GM19468 (cell line): ENCODE measurements at regions not wholly inside any gene's neighbourhood (a gene's known extent, or its start where the extent isn't known, plus 50 kb on each side); places are given as distances from the start of the nearest gene placed in this dataset.
"Not testable (repeated sequence)": the region's sequence is repeated elsewhere in the genome, so short reads cannot be mapped to it uniquely, and the experiment has no call there.

Source experiments
- ATAC-seq: cut with Tn5 transposase; IDR thresholded peaks from one replicate; pipeline ENCODE4 v1.9.1; 2021; ENCODE audit warnings: mild to moderate bottlenecking, moderate library complexity, moderate number of reproducible peaks; ENCODE audit not compliant: unreplicated experiment; ENCODE audit errors: extremely low read depth

GRCh38 chr5:143599474-143599873 lies 196.0 kb upstream of the NR3C1 start:
- ATAC-seq = no peak

DNA sequence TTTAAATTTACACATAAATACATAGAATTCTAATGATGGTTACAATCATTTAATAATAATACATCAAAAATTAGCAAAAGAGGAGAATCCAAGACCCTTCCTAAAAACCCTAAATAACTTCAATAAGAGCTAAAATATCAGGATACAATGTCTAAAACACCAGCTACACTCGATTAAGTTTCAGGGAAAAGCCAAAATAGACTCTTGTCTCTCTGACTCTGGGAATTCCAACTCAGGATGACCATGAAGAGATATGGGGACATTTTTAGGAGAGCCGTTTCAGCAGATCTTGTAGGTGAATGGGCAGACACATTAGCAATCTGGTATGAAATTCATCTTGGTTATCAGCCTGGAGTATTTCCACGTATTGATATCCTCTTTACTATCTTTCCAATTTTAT lies 193.3 kb upstream of the NR3C1 start:
- ATAC-seq = no peak

- no peak for ATAC-seq
These were observed 191.7 kb upstream of the NR3C1 start for GRCh38 chr5:143594902-143595818.

DNA sequence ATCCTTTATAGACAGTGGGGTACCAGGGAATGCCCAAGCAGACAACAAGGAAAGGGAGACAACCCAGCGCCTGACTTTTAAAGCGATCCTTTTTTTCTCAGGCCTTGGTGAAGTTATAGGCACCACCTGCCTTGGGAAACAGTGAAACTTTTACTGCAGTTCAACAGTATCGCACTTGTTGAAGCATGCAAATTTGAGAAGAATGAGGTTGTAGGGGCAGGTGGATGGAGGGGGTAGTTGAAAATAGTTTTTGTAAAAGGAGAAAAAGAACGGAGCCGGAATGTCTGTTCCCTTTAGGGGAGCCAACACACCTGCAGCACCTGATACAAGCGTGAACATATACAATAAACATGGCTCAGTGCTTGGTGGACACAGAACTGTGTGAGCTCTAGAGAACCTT lies 190.2 kb upstream of the NR3C1 start:
- ATAC-seq = no peak

GRCh38 chr5:143592648-143593047 lies 189.2 kb upstream of the NR3C1 start:
- peak; percentile 77 for ATAC-seq

GRCh38 chr5:143588933-143589662 lies 185.6 kb upstream of the NR3C1 start:
- no peak for ATAC-seq

DNA sequence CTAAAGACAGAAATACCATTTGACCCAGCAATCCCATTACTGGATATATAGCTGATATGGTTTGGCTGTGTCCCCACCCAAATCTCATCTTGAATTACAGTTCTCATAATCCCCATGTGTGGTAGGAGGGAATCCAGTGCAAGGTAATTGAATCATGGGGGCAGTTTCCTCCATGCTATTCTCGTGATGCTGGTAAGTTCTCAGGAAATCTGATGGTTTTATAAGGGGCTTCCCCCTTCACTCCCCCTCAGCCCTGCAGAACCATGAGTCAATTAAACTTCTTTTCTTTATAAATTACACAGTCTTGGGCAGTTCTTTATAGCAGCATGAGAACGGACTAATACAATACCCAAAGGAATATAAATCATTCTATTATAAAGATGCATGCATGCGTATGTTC lies 184.6 kb upstream of the NR3C1 start:
- ATAC-seq = not testable (repeated sequence)

DNA sequence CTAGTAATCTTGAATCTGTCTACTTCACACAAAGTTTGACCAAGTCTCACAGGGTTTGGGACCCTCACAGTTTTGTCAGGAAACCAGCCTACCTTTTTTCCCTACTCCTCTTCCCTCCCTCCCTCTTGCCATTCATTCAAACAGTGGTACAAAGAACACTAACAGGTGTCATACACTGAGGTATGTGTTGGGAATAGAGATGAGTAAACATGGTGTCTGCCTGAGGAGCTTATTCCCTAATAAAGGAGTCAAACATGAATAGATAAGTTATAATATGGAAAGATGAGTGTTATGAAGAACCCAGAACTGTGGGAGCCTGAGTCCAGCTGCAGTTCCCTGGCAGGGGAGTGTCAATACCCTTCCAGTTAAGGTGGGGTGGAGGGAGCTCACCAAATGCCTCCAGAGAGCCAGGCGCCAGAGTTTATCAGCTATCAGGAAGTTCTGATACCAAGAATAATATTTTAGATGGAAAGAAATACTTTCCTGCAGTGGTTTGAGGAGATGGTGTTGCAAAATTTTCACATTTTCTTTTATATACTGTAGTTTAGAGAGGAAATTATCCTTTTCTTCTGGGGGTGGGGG lies 183.4 kb upstream of the NR3C1 start:
- ATAC-seq = no peak

- no peak for ATAC-seq
These were observed 182.5 kb upstream of the NR3C1 start for GRCh38 chr5:143585970-143586369.

GRCh38 chr5:143583409-143583808 lies 179.9 kb upstream of the NR3C1 start:
- no peak for ATAC-seq

GRCh38 chr5:143582869-143583268 lies 179.4 kb upstream of the NR3C1 start:
- no peak for ATAC-seq

GRCh38 chr5:143582176-143582575 lies 178.7 kb upstream of the NR3C1 start:
- ATAC-seq = no peak

DNA sequence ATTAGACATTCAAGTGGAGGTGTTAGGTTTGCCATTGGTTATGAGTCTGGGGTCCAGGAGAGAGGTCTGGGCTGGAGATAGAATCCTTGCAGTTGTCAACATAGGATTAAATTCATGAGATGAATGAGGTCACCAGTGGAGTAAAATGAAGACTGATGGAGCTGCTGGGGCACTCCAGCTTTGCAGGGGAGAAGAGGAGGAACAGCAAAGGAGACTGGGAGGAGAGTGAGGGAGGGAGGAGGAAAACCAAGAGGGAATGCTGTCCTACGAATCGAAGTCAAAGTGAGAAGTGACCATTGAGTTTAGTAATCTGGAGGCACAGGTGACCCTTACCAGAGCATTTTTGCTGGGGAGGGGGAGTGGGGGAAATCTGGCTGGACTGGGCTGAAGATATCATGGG lies 178.2 kb upstream of the NR3C1 start:
- no peak for ATAC-seq

DNA sequence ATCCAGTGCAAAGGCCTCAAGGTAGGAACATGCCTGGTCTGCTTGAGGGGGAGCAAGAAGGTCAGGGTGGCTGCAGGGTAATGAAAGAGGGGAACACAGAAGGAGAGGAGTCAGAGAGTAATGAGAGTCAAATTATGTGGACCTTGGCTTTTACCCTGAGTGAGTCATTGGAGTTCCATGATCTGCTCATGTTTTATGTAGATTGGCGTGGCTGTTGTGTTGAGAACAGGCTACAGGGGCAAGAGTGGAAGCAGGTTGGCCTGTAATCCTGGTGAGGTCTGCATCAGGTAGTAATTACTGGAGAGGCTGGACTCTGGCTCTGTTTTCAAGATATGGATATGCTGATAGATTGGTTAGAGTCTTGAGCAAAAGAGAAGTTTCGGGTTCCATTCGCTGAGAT lies 177.7 kb upstream of the NR3C1 start:
- no peak for ATAC-seq

DNA sequence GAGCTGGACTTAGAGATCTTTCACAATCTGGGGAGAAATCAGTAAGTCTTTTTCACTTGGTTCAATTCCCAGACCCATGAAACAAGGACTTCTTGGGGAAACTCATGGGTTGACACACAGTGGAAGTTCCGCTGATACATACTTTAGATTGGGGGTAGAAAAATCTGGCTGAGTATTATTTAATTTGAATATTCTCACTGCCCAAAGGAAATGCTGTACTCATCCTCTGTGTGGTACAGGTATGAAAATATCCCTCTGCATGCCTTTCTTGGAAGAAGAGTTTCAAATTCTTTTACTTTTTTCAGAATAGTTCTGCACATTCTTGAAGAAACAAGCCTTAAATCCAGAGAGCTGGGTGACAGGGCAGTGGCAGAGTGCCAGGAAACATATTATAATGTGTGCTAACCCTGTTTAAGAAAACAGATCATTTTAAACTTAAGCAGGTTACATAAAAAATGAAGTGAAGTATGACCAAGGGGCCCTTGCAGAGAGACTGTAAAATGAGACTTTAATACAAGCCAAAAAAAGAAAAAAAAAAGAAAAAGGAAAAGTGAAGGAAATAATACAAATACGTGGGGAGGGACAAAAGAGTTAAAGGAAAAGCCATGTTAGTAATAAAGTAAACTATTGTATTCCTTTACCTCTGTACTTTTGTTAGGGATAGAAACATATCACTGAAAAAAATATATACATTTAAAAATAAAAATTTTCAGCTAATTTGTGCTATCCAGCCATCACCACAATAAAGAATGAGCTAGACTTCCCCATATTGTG lies 173.4 kb upstream of the NR3C1 start:
- ATAC-seq = no peak

DNA sequence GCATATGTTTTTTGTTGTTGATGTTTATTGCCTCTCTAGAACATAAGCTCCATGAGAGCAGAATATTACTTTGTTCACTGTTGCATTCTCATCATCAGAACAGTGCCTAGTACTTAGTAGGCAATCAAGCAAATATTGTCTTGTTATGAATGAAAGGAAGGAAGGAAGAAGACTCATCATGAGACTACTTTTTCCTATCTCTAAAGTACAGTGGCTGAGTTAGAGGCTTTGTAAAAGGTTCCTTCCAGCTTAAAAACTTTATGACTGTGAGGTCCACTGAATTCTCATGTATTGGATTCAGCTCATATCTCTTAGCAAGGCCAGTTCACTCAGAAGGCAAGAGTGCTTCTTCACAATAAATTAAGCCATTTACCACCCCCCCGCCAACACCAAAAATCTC lies 171.8 kb upstream of the NR3C1 start:
- no peak for ATAC-seq

- ATAC-seq = no peak
These were observed 170.8 kb upstream of the NR3C1 start for GRCh38 chr5:143574236-143574635.

- ATAC-seq = no peak
These were observed 170.2 kb upstream of the NR3C1 start for GRCh38 chr5:143573568-143574170.

GRCh38 chr5:143572671-143573070 lies 169.2 kb upstream of the NR3C1 start:
- ATAC-seq = no peak
